ENCODE measurements at regions not wholly inside any gene's neighbourhood (a gene's known extent, or its start where the extent isn't known, plus 50 kb on each side); places are given as distances from the start of the nearest gene placed in this dataset.
"Not testable (repeated sequence)": the region's sequence is repeated elsewhere in the genome, so short reads cannot be mapped to it uniquely, and the experiment has no call there.

GRCh38 chr3:178099862-178100261 lies 436.4 kb upstream of the KCNMB2 start:
- DNase-seq (ENCODE audit: insufficient read length, low spot score) (no peak), FAIRE-seq (no peak)
- TF ChIP-seq CTCF (IDR thresholded peaks at IDR 0.05; ENCODE audit: insufficient read depth, missing control alignments) = no peak

GRCh38 chr3:178100908-178101307 lies 435.3 kb upstream of the KCNMB2 start:
- no peak for DNase-seq (ENCODE audit: insufficient read length, low spot score)
- TF ChIP-seq CTCF (IDR thresholded peaks at IDR 0.05; ENCODE audit: insufficient read depth, missing control alignments) = no peak
- no peak for FAIRE-seq

GRCh38 chr3:178103140-178103539 lies 433.1 kb upstream of the KCNMB2 start:
- DNase-seq (ENCODE audit: insufficient read length, low spot score) (no peak), FAIRE-seq (no peak)
- no peak for TF ChIP-seq CTCF (IDR thresholded peaks at IDR 0.05; ENCODE audit: insufficient read depth, missing control alignments)

- no peak for TF ChIP-seq CTCF (IDR thresholded peaks at IDR 0.05; ENCODE audit: insufficient read depth, missing control alignments)
- FAIRE-seq = no peak
- DNase-seq (ENCODE audit: insufficient read length, low spot score) = no peak
These were observed 428.4 kb upstream of the KCNMB2 start for GRCh38 chr3:178107804-178108203.

- DNase-seq (ENCODE audit: insufficient read length, low spot score) (no peak), FAIRE-seq (peak; percentile 87)
- no peak for TF ChIP-seq CTCF (IDR thresholded peaks at IDR 0.05; ENCODE audit: insufficient read depth, missing control alignments)
These were observed 426.5 kb upstream of the KCNMB2 start for GRCh38 chr3:178109691-178110090.

GRCh38 chr3:178112134-178112533 lies 424.1 kb upstream of the KCNMB2 start:
- no peak for FAIRE-seq
- DNase-seq (ENCODE audit: insufficient read length, low spot score) = no peak
- no peak for TF ChIP-seq CTCF (IDR thresholded peaks at IDR 0.05; ENCODE audit: insufficient read depth, missing control alignments)

- DNase-seq (ENCODE audit: insufficient read length, low spot score) = not testable (repeated sequence)
These were observed 423.7 kb upstream of the KCNMB2 start for GRCh38 chr3:178112552-178112951.

GRCh38 chr3:178117641-178118040 lies 418.6 kb upstream of the KCNMB2 start:
- DNase-seq (ENCODE audit: insufficient read length, low spot score) (no peak), FAIRE-seq (no peak)
- no peak for TF ChIP-seq CTCF (IDR thresholded peaks at IDR 0.05; ENCODE audit: insufficient read depth, missing control alignments)

More at GRCh38 chr3:178112552-178112951, 423.7 kb upstream of the KCNMB2 start:
- not testable (repeated sequence) for FAIRE-seq

- not testable (repeated sequence) for DNase-seq (ENCODE audit: insufficient read length, low spot score); FAIRE-seq
These were observed 416.5 kb upstream of the KCNMB2 start for GRCh38 chr3:178119608-178120295.
